ENCODE measurements at regions not wholly inside any gene's neighbourhood (a gene's known extent, or its start where the extent isn't known, plus 50 kb on each side); places are given as distances from the start of the nearest gene placed in this dataset.

- TF ChIP-seq CTCF (IDR thresholded peaks at IDR 0.05) (no peak), POLR2A (IDR thresholded peaks at IDR 0.05) (no peak)
Measured at GRCh38 chr4:27412613-27413012, 552.0 kb downstream of the STIM2 start.
